GM19395 (cell line): ENCODE measurements at regions not wholly inside any gene's neighbourhood (a gene's known extent, or its start where the extent isn't known, plus 50 kb on each side); places are given as distances from the start of the nearest gene placed in this dataset.

Experiments used
- ATAC-seq: cut with Tn5 transposase; IDR thresholded peaks from one replicate; pipeline ENCODE4 v1.9.1; 2021; ENCODE audit warnings: mild to moderate bottlenecking, moderate library complexity; ENCODE audit not compliant: unreplicated experiment

DNA sequence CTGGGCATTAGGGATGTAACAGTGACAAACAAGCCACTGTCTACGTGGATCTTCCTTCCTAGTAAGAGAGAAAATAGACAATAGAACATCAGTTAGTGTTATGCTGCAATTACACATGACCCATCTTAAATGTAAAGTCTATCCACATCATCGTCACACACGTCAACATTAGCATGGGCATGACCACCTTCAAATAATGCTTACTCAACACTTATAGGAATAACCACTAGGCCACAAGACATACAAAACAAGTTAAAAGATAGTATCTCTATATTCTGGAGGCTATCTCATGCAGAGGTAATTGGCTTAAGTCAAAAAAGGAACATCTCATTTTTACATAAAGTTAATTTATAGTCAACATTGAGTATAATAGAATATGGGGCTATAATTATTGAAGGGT is 156.5 kb downstream of the MOXD1 start:
- no peak for ATAC-seq

DNA sequence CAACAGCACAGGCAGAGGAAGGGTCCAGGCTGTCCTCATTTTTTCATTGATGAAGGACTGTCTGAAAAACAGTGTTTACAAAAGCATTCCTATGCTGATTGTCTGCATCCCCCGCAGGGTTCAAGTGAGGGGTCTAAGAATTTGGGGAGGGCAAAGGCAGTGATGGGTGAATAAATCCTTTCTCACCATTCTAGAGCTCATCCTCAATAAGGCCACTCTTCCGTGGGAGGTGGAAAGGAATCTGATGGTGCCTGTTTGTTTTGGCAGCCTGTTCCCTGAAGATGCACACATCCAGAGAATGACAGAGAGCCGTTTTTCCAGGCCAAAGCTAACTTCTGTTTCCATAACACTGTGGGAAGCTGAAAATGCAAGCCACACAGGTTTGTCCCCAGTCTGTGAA is 164.5 kb downstream of the MOXD1 start:
- ATAC-seq = no peak

DNA sequence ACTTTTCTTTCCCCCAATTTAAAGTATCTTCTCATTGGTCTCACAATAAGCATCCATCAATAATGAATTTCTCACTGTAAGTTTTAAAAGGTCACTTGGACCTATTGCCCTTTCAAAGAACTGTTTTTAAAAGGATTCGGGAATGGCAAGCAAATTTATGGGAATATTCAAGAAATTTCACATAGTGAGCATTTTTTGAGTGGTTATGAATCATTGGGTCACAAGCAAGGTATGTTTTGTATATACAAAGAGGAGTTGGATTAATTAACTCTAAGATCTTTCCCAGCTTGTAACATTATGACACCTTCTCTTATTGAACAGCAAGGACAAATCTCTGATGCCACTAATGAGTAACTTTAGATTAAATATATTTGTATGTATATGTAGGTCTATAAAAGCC is 165.0 kb downstream of the MOXD1 start:
- ATAC-seq = no peak

DNA sequence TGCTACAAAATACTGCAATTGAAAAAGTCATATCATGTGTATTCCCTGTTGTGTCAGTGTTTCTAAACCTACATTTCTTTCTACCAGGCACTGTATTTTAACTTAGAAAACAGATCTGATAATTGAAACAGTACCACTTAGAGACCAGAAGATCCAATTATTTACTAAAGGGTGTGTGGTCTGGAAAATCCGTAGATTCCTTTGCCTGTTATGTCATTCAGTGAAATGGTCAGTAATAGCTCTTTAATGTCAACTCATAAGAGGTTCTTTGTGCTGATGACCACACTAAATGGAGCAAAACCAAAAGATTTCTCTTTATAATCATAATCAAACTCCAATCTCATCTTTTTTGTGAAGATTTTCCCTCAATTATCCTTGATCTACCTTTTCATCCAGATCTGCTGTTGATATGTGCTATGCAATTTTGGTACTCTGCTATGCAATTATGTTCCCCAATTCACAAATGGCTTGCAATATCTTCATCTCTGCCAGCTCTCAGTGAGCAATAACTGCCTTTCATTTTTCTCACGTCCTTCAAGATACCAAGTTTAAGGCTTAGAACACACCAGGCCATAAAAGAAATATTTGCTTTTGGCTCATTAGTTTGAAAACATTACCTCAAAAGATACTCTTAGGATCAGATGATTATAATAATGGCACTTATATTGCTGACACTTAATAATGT is 165.5 kb downstream of the MOXD1 start:
- no peak for ATAC-seq

DNA sequence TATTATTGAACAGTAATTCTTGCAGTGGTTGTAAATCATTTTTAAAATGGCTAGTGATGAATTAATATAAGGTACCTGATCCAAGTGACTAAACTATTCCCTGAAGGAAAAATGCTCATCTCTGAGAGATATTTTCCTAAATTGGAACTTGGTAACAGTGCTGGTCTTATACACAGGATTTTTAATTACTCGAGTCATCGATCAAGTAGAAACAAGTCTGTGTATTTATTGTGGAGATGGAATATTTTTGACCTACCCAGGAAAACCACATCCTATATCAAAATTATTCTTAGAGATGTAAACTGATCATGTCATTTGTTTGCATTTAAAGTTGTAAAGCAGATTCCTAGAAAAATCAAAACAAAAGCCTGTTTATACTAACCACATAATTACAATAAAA is 166.9 kb downstream of the MOXD1 start:
- no peak for ATAC-seq

DNA sequence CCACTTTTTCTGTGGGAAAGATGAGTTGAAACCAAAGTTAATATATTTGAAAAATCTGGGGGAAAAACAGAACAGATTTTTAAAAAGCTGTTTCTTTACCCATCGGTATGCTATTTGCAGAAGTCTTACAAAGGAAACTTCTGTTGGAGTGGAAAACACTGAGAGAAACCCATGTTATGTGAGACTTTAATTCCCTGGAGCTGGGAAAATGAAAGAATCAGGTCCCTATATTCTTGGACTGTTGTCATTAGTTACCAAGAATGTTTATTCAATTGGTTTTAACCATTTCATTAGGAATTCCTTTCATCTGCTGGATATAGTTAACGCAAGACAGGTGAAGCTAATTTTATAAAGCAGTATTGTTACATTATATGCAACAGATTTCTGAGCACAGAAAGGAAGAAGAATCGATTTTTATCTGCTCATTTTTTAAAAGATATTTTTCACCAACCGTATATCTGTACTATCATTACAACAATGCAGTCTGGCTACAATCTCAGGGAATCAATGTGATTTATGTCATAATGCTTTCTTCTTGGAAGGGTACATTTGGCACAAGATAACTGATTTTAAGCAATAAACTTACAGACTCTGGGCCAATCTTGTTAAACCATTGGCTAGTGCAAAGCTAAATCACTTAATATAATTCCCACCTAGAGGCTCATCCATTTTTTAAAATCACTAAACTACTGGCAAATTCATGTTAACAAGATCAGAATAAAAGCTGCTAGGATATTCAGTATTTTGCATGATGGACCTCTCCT is 170.0 kb downstream of the MOXD1 start:
- ATAC-seq = no peak

DNA sequence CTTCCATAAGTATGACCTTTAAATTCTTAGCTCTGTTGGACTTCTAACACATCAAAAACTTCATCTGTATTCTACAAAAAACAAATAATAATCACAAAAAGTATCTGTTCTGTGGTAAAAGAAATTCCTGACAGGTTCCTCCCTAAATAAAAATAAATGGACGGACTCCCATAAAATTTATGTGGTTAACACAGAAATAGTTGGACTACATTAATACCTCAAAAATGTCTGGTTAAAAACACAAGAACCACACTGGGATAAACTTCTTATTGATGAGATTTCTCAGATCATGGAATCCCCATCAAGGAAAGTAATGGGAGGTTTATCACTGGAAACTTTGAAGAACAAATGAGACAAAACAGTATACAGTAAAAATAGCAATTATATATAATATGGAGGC is 172.4 kb downstream of the MOXD1 start:
- no peak for ATAC-seq

DNA sequence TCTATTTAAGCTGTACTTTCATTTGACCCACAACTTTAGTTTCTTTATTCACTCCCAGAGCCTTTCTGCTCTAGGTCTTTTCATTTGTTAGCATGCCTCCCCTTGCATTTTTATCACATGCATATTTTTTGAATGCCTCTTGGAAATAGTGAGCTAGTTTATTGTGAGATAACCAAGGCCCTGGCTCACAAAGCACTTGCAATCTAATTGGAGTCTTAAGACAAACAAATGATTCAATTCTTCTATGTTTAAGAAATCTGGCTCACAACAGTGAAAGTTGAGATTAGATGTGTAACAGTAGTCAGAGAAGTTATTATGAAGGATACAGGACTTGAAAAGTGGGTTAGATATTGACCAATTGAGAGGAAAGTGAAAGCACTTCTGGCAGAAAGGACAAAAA is 173.4 kb downstream of the MOXD1 start:
- no peak for ATAC-seq

DNA sequence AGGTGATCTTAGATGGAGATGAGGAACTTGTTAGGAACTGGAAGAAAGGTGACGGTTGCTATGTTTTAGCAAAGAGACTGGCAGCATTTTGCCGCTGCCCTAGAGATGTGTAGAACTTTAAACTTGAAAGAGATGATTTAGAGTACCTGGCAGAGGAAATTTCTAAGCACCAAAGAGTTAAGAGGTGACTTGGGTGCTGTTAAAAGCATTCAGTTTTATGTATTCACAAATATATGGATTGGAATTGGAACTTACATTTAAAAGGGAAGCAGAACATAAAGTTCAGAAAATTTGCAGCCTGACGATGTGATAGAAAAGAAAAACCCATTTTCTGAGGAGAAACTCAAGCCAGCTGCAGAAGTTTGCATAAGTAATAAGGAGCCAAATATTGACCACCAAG is 176.3 kb downstream of the MOXD1 start:
- no peak for ATAC-seq

DNA sequence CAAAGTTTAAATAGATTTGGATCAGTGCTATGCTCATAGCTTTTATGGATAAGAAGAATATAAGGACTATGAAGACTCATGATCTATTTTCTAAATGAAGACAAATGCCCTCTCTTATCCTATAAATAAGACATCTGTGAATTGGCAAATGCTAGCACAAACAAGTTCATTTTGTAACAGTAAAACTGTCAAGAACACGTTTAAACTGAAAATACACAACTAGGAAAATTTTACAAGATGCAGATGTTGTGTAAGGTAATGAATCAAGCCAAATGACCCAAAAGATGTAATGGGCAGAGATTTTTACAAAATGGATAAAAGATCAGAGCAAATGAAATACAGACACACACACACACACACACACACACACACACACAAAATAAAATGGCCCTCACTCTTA is 180.5 kb downstream of the MOXD1 start:
- no peak for ATAC-seq

DNA sequence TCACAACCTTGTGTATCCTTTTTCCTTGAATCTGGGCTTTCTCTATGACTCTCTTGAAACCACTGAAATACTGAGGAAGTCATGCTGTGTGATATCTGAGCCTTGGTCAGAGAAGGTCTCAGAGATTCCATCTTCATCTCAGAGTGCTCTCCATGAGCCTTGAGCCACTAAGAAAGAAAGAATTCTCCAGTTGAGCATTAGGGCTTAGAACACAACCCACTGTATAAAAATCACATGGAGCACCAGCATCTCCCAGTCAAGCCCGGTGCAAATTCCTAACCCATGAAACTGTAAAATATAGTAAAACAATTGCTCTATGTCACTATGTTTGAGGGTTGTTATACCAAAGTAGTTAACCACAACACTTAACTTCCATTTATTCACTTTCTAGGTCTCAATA is 181.4 kb downstream of the MOXD1 start:
- ATAC-seq = no peak

DNA sequence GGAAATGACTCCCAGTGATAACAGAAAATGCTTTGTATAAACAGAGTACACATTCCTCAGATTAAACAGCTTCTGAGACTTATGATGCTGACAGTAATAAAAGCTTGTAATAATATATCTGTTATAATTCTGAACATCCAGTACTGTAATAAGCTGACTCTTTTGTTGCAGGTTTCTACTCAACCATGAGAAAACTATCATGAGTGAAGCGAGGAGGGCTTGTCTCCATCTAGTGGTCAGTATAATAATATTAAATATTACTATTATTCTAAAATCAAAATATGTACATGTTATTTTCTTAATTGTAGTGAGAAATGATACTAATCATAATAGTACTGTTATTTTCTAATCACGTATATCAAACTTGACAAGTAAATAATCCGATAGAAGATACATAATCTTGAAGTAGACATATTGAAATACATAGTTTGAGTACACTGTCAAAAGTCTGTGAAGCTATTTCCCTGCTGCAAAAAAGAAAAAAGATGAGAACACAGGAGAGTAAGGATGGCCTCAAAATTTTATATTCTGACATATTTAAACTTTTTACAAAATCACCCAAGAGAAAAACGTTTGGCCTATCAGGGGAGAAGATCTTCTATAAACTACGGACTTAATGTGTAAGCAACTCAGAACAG is 183.1 kb downstream of the MOXD1 start:
- peak; percentile 63 for ATAC-seq

DNA sequence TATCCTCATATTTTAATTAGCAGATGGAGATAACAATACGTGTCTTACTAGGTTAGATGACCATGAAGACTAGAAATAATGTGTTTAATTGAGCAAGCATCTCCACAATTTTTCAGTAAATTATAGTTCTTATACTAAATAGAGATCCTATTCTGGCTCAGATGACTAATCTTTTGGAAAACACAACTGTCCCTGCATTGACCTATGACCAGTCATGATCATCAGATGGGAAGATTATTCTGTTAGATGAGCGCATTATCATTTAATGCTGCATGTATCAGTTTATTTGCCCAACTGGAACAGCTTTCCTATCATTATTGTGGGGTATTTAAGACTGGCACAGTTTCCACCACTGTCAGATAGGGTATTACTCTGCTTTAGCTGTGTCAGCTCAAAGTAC is 185.5 kb downstream of the MOXD1 start:
- ATAC-seq = no peak

DNA sequence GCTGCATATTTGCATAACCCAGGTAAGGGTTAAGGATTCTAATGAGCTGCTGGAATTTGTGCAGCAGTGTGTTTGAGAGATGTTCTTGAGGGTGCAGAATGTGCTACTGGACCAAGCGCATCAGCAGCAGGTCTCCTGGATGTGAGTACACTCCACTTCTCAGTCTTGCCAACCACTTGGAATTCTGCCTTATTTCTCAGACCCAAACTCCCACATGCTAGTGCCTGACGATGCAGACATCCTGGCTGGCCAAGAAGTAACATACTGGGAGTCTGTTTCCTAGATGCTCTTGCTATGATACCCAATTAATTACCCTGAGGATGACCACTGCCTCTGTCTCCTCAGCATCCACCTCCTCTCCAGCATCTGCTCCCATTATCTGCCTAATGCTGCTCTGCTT is 186.6 kb downstream of the MOXD1 start:
- no peak for ATAC-seq

DNA sequence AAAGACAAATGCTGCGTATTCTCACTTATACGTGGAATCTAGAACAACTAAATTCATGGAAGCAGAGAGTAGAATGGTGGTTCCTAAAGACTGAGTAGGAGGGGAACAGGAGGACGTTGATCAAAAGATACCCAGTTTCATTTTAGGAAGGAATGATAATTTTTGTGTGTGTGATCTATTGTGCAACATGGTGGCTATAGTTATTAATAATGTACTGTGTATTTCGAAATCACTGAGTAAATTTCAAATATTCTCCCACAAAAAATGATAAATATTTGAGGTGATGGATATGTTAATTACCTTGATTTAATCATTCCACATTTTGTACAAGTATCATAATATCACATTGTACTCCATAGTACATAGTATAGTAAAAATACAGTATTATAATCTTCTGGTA is 187.5 kb downstream of the MOXD1 start:
- no peak for ATAC-seq

DNA sequence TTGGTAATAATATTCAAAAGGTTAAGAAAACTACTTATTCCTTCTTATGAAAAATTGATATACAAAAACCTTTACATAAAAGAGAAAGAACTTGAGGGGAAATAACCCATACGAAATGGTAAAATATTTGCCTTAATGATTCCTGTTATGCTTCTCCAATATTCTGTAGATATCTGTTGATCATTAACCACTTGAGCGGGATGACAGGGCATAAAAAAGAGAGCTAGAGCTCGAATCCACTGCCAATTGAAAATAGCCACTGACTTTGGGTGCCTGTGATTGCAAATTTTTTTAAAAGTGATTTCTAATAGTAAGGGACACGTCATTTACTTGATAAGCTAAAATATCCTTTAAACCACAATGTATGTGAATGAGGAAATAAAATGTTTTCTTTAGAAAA is 188.1 kb downstream of the MOXD1 start:
- no peak for ATAC-seq

DNA sequence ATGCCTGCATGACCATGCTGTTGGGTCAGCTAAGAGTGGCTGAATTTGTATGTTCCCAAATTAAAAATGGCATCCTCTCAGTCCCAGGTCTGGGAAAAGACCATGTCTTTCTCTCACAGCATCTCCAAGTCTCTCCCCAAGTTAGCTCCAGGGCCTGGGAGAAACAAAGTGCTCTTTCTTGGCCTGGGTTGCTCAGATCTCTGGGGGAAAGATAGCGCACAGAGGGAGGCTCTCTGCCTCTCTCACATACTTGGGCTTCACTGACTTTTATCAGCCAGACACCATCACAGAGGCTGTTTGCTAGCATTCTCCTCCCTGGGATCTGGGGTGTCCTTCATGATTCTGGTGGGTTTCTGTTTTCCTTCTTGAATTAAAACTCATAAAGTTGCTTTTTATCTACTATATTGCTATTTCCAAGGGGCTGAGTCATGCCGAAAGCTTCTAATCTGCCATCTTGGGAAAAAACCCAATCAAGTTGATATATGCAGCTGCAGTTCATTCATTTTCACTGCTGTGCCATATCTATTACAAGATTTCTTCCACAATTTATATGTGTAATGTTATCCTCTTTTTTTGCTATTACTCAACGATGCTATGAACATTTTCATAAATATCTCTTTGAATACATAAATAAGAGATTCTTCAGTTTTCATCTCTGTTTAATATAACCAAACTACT is 190.2 kb downstream of the MOXD1 start:
- ATAC-seq = no peak

DNA sequence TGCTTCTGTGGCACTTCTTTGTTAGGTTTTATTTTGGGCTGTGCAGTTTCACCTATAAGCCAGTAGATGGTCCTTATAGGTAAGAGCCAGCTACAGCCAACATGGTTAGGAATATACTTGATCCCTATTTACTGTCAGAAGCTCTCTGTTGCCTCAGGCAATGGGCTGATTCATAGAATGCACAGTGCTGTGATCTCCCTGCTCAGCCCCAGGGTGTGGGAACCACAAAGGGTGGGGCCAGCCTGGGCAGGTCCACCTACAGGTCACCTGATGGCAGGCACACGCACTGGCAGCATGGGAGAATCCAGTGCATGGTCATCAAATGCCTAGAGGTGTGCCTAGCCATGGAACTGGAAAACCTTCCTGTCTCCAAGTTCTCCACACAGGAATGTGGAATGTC is 191.9 kb downstream of the MOXD1 start:
- no peak for ATAC-seq

DNA sequence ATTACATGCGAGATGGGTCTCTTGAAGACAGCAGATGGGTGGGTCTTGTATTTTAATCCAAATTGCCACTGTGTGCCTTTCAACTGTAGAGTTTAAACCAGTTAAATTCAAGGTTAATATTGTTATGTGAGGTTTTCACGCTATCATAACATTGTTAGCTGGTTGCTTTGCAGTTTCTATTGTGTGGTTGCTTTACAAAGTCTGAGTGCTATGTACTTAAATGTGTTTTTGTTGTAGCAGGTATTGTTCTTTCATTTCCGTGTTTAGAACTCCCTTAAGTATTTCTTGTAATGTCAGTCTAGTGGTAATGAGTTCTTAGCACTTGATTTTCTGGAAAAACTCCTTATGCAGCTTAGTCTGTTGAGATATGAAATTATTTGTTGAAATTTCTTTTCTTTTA is 193.3 kb downstream of the MOXD1 start:
- ATAC-seq = no peak

DNA sequence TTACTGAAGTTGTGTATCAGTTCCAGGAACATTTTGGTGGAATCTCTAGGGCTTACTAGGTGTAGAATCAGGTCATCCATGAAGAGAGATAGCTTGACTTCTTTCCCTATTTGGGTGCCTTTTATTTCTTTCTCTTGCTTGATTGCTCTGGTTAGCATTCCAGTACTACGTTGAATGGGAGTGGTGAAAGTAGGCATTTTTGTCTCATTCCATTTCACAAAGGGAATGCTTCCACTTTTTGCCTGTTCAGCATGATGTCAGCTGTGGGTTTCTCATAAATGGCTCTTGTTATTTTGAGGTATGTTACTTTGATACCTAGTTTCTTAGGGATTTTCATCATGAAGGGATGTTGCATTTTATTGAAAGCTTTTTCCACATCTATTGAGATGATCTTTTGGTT is 195.3 kb downstream of the MOXD1 start:
- no peak for ATAC-seq

DNA sequence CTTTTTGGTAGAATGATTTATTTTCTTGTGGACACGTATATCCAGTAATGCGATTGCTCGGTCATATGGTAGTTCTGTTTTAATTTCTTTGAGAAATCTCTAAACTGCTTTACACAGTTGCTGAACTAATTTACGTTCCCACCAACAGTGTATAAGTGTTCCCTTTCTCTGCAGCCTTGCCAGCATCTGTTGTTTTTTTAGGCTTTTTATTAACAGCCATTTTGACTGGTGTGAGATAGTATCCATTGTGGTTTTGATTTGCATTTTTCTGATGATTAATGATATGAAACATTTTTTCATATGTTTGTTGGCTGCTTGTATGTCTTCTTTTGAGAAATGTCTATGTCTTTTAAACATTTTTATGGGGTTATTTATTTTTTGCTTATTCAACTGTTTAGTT is 196.7 kb downstream of the MOXD1 start:
- no peak for ATAC-seq

DNA sequence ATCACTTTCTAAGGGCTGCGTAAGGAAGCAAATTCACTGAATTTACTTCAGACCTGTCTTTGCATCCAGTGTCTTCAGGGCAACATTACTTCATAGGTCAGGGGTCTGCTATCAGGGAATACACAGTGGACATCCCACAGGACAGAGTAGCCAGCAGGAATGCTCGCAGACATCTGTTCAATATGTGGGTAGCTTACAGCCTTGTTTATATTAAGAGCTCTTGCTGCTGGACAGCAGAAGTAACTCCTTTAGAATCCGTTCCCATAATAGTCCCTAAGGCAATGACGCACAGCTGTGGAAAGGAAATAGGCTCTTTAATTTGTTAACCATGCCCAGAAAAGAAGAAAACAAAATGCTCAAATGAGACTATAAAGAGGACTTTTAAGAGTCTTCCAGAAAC is 198.7 kb downstream of the MOXD1 start:
- no peak for ATAC-seq
